Urinary bladder (tissue), 3 donors: ENCODE measurements at regions not wholly inside any gene's neighbourhood (a gene's known extent, or its start where the extent isn't known, plus 50 kb on each side); places are given as distances from the start of the nearest gene placed in this dataset.

Experiments
- DNase-seq: peaks from one replicate; pipeline ENCODE4 v3.0.0-alpha.2; 2015; ENCODE audit errors: extremely low spot score
- H3K27ac ChIP-seq: one replicate; pipeline ENCODE4 v1.5.1; 2013; ENCODE audit warnings: low read depth, mild to moderate bottlenecking, moderate library complexity
- H3K36me3 ChIP-seq: one replicate; pipeline ENCODE4 v1.6.1; 2013; ENCODE audit warnings: mild to moderate bottlenecking, moderate library complexity; ENCODE audit not compliant: insufficient read depth
- H3K4me1 ChIP-seq: one replicate; pipeline ENCODE4 v1.6.1; 2013; ENCODE audit warnings: mild to moderate bottlenecking, moderate library complexity; ENCODE audit not compliant: insufficient read depth
- H3K4me3 ChIP-seq: one replicate; pipeline ENCODE4 v1.5.1; 2013; ENCODE audit warnings: low read depth, low read length
- WGBS: extraction: QIAGEN DNeasy Blood & Tissue Kit; methylation state at CpG from one replicate; pipeline ENCODE4 v1.1.7; 2013; 5-methylcytosine and 5-hydroxymethylcytosine counted together
- donor health status: healthy with polysubstance abuse.
- donor health status: healthy.

- WGBS, result 41% methylated on average over 4 of the region's 4 CpGs
These were observed 179.9 kb downstream of the DTHD1 start for GRCh38 chr4:36461344-36461743.

GRCh38 chr4:36467670-36468069, 186.3 kb downstream of the DTHD1 start:
- no peaks in the 10 kb centered on the region for H3K36me3 ChIP-seq
- H3K4me1 ChIP-seq, result no peaks in the 10 kb centered on the region
- H3K4me3 ChIP-seq, result no peak overlapping the region
- H3K27ac ChIP-seq, result no peak overlapping the region
- no peak for DNase-seq
- WGBS, result 45% methylated on average over 2 of the region's 2 CpGs

More at GRCh38 chr4:36461344-36461743, 179.9 kb downstream of the DTHD1 start:
- H3K36me3 ChIP-seq, result no peaks in the 10 kb centered on the region
- H3K4me3 ChIP-seq, result no peak overlapping the region
- DNase-seq, result no peak
- H3K27ac ChIP-seq, result no peak overlapping the region
- no peaks in the 10 kb centered on the region for H3K4me1 ChIP-seq

GRCh38 chr4:36471903-36472302, 190.5 kb downstream of the DTHD1 start:
- DNase-seq, result no peak
- 85% methylated on average over 2 of the region's 2 CpGs for WGBS
- no peak overlapping the region for H3K4me3 ChIP-seq

GRCh38 chr4:36476135-36476534, 194.7 kb downstream of the DTHD1 start:
- H3K36me3 ChIP-seq, result no peaks in the 10 kb centered on the region
- H3K27ac ChIP-seq, result no peak overlapping the region
- WGBS, result 87% methylated on average over 4 of the region's 4 CpGs
- H3K4me3 ChIP-seq, result no peak overlapping the region
- H3K4me1 ChIP-seq, result no peaks in the 10 kb centered on the region
- DNase-seq, result no peak

More at GRCh38 chr4:36471903-36472302, 190.5 kb downstream of the DTHD1 start:
- no peak overlapping the region for H3K27ac ChIP-seq
- no peaks in the 10 kb centered on the region for H3K36me3 ChIP-seq
- H3K4me1 ChIP-seq, result no peaks in the 10 kb centered on the region

GRCh38 chr4:36477861-36478260, 196.4 kb downstream of the DTHD1 start:
- DNase-seq, result no peak
- H3K36me3 ChIP-seq, result no peaks in the 10 kb centered on the region
- no peaks in the 10 kb centered on the region for H3K4me1 ChIP-seq
- H3K4me3 ChIP-seq, result no peak overlapping the region
- WGBS, result 52% methylated on average over 2 of the region's 2 CpGs
- H3K27ac ChIP-seq, result no peak overlapping the region

GRCh38 chr4:36485885-36486284, 204.5 kb downstream of the DTHD1 start:
- H3K36me3 ChIP-seq, result no peaks in the 10 kb centered on the region
- WGBS, result 90% methylated on average over 3 of the region's 3 CpGs
- no peak for DNase-seq
- H3K27ac ChIP-seq, result no peak overlapping the region
- H3K4me3 ChIP-seq, result no peak overlapping the region
- no peaks in the 10 kb centered on the region for H3K4me1 ChIP-seq

- Histone ChIP-seq H3K4me1 (no peaks in the 10 kb centered on the region), H3K27ac (no peak overlapping the region), H3K36me3 (no peaks in the 10 kb centered on the region), H3K4me3 (no peak overlapping the region)
- DNase-seq, result no peak
- 79% methylated on average over 2 of the region's 2 CpGs for WGBS
These were observed 208.4 kb downstream of the DTHD1 start for GRCh38 chr4:36489798-36490197.

- 47% methylated on average over 1 of the region's 1 CpG for WGBS
These were observed 210.6 kb downstream of the DTHD1 start for GRCh38 chr4:36492041-36492440.

GRCh38 chr4:36492590-36492989, 211.2 kb downstream of the DTHD1 start:
- no peak for DNase-seq
- H3K27ac ChIP-seq, result no peak overlapping the region
- WGBS, result 89% methylated on average over 1 of the region's 1 CpG

More at GRCh38 chr4:36492041-36492440, 210.6 kb downstream of the DTHD1 start:
- Histone ChIP-seq H3K4me1 (no peaks in the 10 kb centered on the region), H3K36me3 (no peaks in the 10 kb centered on the region), H3K4me3 (no peak overlapping the region), H3K27ac (no peak overlapping the region)
- no peak for DNase-seq

GRCh38 chr4:36493251-36493650, 211.8 kb downstream of the DTHD1 start:
- DNase-seq, result no peak
- no peaks in the 10 kb centered on the region for H3K36me3 ChIP-seq
- H3K4me3 ChIP-seq, result no peak overlapping the region
- no peak overlapping the region for H3K27ac ChIP-seq
- no peaks in the 10 kb centered on the region for H3K4me1 ChIP-seq
- 92% methylated on average over 1 of the region's 1 CpG for WGBS

More at GRCh38 chr4:36492590-36492989, 211.2 kb downstream of the DTHD1 start:
- Histone ChIP-seq H3K4me1 (no peaks in the 10 kb centered on the region), H3K36me3 (no peaks in the 10 kb centered on the region), H3K4me3 (no peak overlapping the region)

- H3K27ac ChIP-seq, result no peak overlapping the region
- no peak overlapping the region for H3K4me3 ChIP-seq
- no peak for DNase-seq
- H3K36me3 ChIP-seq, result no peaks in the 10 kb centered on the region
- H3K4me1 ChIP-seq, result no peaks in the 10 kb centered on the region
- 74% methylated on average over 2 of the region's 2 CpGs for whole genome bisulfite sequencing
These were observed 212.6 kb downstream of the DTHD1 start for GRCh38 chr4:36494016-36494415.

GRCh38 chr4:36494747-36495146, 213.3 kb downstream of the DTHD1 start:
- Histone ChIP-seq H3K36me3 (no peaks in the 10 kb centered on the region), H3K4me1 (no peaks in the 10 kb centered on the region), H3K27ac (no peak overlapping the region), H3K4me3 (no peak overlapping the region)
- DNase-seq, result no peak
- WGBS, result 70% methylated on average over 2 of the region's 2 CpGs

- Histone ChIP-seq H3K4me1 (no peaks in the 10 kb centered on the region), H3K4me3 (no peak overlapping the region), H3K36me3 (no peaks in the 10 kb centered on the region), H3K27ac (no peak overlapping the region)
- no peak for DNase-seq
These were observed 220.9 kb downstream of the DTHD1 start for GRCh38 chr4:36502350-36502749.

- no peaks in the 10 kb centered on the region for H3K4me1 ChIP-seq
- no peak overlapping the region for H3K4me3 ChIP-seq
- H3K36me3 ChIP-seq, result no peaks in the 10 kb centered on the region
- no peak overlapping the region for H3K27ac ChIP-seq
- DNase-seq, result no peak
- 67% methylated on average over 2 of the region's 2 CpGs for WGBS
These were observed 227.0 kb downstream of the DTHD1 start for GRCh38 chr4:36508394-36508793.

GRCh38 chr4:36509845-36510244, 228.4 kb downstream of the DTHD1 start:
- no peaks in the 10 kb centered on the region for H3K4me1 ChIP-seq
- no peak overlapping the region for H3K4me3 ChIP-seq
- no peaks in the 10 kb centered on the region for H3K36me3 ChIP-seq
- no peak for DNase-seq
- WGBS, result 70% methylated on average over 3 of the region's 3 CpGs
- no peak overlapping the region for H3K27ac ChIP-seq
